Esophagus muscularis mucosa (tissue), 4 donors: ENCODE measurements at regions not wholly inside any gene's neighbourhood (a gene's known extent, or its start where the extent isn't known, plus 50 kb on each side); places are given as distances from the start of the nearest gene placed in this dataset.
"Not testable (repeated sequence)": the region's sequence is repeated elsewhere in the genome, so short reads cannot be mapped to it uniquely, and the experiment has no call there.

ENCODE experiments used
- DNase-seq: peaks from one replicate; pipeline ENCODE4 v3.0.0-alpha.2; 2017; ENCODE audit errors: extremely low spot score
- H3K27ac ChIP-seq, 4 donors: fragments of 200-600 bp; sonication (generic); replicated peaks in 1 of 4; 1 replicate in 3 of 4; 2 replicates in 1 of 4; pipeline ENCODE4 v1.5.1; 2016 to 2019; ENCODE audit warnings: mild to moderate bottlenecking in 1 of 4
- H3K27me3 ChIP-seq, 4 donors: fragments of 200-600 bp; sonication (generic); one replicate each; pipeline versions ENCODE4 v1.5.1 to v1.6.0; 2016 to 2019
- H3K36me3 ChIP-seq, 4 donors: fragments of 200-600 bp; sonication (generic); one replicate each; pipeline ENCODE4 v1.5.1; 2016 to 2019
- H3K4me1 ChIP-seq, 4 donors: fragments of 200-600 bp; sonication (generic); one replicate each; pipeline ENCODE4 v1.5.1; 2016 to 2019
- H3K4me3 ChIP-seq, 4 donors: fragments of 200-600 bp; sonication (generic); 1 replicate in 2 of 4; 2 replicates in 2 of 4; pipeline ENCODE4 v1.5.1; 2016 to 2019; ENCODE audit warnings: mild to moderate bottlenecking in 4 of 4, moderate library complexity in 1 of 4
- H3K9me3 ChIP-seq, 4 donors: fragments of 200-600 bp; sonication (generic); 1 replicate in 3 of 4; 2 replicates in 1 of 4; pipeline ENCODE4 v1.5.1; 2016 to 2019
- EP300 ChIP-seq: sonication (generic); formaldehyde crosslinking; IDR thresholded peaks from one replicate; pipeline ENCODE4 v1.6.1; 2017; ENCODE audit warnings: antibody characterized with exemption
- POLR2A ChIP-seq: fragments of 450-650 bp; IDR thresholded peaks from one replicate; pipeline ENCODE4 v1.6.1; 2017; ENCODE audit warnings: antibody characterized with exemption, moderate library complexity, mild to moderate bottlenecking, low read depth
- POLR2AphosphoS5 ChIP-seq, 2 donors: sonication (generic); formaldehyde crosslinking; IDR thresholded peaks; one replicate each; pipeline ENCODE4 v1.6.1; 2017; ENCODE audit warnings: antibody characterized with exemption in 2 of 2
- WGBS: methylation state at CpG from one replicate; pipeline ENCODE4 v1.1.5; 2018; 5-methylcytosine and 5-hydroxymethylcytosine counted together
- intact Hi-C: fragments of 100-400 bp; cut with DNase I; formaldehyde crosslinking; loops from one replicate; pipeline ENCODE4 v1.15.1; 2023
- TF ChIP-seq, protein P1 (sequence below), 3 experiments: fragments of 200-600 bp in 2 of 3; fragments of 450-650 bp in 1 of 3; sonication (generic) in 2 of 3; IDR thresholded peaks; one replicate each; pipeline ENCODE4 v1.5.1; 2017 to 2019; ENCODE audit warnings: antibody characterized with exemption in 3 of 3, mild to moderate bottlenecking in 2 of 3, moderate library complexity in 1 of 3

DNA sequence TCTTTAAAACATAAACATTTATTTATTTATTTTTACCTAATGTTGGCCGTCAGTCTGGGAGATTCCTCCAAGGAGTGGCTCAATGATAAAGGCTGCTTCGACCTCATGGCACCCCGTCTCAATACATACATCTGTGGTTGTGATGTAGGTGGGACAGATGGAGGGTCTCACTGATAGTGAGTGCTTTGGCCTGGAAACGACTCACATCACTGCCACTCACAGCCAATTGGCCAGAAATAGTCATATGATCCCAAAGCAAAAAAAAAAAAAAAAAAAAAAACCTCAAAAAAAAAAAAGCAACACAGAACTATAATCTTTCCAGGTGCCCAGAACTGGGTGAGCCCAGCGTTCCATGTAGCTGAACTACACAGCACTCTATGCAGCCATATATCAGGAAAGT is 125.4 kb downstream of the PSAT1 start:
- 81% methylated on average over 5 of the region's 5 CpGs for WGBS
- Histone ChIP-seq H3K27me3 (no peaks in the 10 kb centered on the region), H3K4me1 (no peaks in the 10 kb centered on the region), H3K4me3 (no peak overlapping the region), H3K9me3 (no peaks in the 10 kb centered on the region), H3K36me3 (no peaks in the 10 kb centered on the region), H3K27ac (no peak overlapping the region)
- TF ChIP-seq EP300 (no peak), POLR2A (no peak), POLR2AphosphoS5 (IDR thresholded peaks at IDR 0.05) (no peak)
- TF ChIP-seq, protein P1, sequence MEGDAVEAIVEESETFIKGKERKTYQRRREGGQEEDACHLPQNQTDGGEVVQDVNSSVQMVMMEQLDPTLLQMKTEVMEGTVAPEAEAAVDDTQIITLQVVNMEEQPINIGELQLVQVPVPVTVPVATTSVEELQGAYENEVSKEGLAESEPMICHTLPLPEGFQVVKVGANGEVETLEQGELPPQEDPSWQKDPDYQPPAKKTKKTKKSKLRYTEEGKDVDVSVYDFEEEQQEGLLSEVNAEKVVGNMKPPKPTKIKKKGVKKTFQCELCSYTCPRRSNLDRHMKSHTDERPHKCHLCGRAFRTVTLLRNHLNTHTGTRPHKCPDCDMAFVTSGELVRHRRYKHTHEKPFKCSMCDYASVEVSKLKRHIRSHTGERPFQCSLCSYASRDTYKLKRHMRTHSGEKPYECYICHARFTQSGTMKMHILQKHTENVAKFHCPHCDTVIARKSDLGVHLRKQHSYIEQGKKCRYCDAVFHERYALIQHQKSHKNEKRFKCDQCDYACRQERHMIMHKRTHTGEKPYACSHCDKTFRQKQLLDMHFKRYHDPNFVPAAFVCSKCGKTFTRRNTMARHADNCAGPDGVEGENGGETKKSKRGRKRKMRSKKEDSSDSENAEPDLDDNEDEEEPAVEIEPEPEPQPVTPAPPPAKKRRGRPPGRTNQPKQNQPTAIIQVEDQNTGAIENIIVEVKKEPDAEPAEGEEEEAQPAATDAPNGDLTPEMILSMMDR (IDR thresholded peaks at IDR 0.05) = no peak
- no peak for DNase-seq
- intact Hi-C loops = no loop called here

DNA sequence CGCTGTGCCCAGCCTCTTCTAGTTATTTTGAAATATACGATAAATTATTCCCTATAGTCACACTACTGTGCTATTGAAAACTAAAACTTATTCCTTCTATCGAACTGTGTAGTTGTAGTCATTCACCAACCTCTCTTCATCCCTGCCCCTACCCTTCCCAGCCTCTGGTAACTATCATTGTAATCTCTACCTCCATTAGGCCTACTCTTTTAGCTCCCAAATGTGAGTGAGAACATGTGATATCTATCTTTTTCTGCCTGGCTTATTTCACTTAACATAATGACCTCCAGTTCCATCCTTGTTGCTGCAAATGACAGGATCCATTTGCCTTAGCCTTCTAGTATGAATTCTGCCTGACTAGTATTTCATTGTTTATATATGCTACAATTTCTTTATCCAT is 127.4 kb downstream of the PSAT1 start:
- 95% methylated on average over 3 of the region's 3 CpGs for WGBS
- Histone ChIP-seq H3K9me3 (peaks cover 0 to 7% (median 1%) of the 10 kb centered on the region in 4 donors), H3K27me3 (no peaks in the 10 kb centered on the region), H3K27ac (no peak overlapping the region), H3K4me3 (no peak overlapping the region), H3K4me1 (no peaks in the 10 kb centered on the region), H3K36me3 (no peaks in the 10 kb centered on the region)
- intact Hi-C loops = no loop called here
- DNase-seq = no peak
- TF ChIP-seq POLR2AphosphoS5 (IDR thresholded peaks at IDR 0.05) (no peak), EP300 (no peak), POLR2A (no peak)
- TF ChIP-seq, protein P1 (IDR thresholded peaks at IDR 0.05) = no peak

DNA sequence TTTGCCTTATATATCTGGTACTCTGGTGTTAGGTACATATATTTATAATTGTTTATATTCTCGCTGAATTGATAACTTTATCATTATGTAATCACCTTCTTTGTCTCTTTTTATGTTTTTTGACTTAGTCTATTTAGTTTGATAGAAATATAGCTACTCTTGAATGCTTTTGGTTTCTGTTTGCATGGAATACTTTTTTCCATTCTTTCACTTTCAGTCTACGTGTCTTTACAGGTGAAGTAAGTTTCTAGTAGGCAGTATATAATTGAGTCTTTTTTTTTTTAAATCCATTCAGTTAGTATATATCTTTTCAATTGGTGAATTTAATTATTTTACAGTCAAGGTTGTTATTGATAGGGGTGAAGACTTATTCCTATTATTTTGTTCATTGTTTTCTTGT is 131.7 kb downstream of the PSAT1 start:
- no peak overlapping the region for H3K4me3 ChIP-seq
- no peak overlapping the region for H3K27ac ChIP-seq
- H3K4me1 ChIP-seq = no peaks in the 10 kb centered on the region
- TF ChIP-seq POLR2AphosphoS5 (IDR thresholded peaks at IDR 0.05) = no peak
- TF ChIP-seq, protein P1 (IDR thresholded peaks at IDR 0.05) = no peak
- no peak for TF ChIP-seq EP300
- no peak for TF ChIP-seq POLR2A
- no peak for DNase-seq
- H3K27me3 ChIP-seq = no peaks in the 10 kb centered on the region
- peaks cover 0 to 15% (median 10%) of the 10 kb centered on the region in 4 donors for H3K9me3 ChIP-seq
- 83% methylated on average over 2 of the region's 2 CpGs for WGBS
- intact Hi-C loops = no loop called here
- no peaks in the 10 kb centered on the region for H3K36me3 ChIP-seq

GRCh38 chr9:78430387-78430786 is 133.5 kb downstream of the PSAT1 start:
- Histone ChIP-seq H3K27me3 (no peaks in the 10 kb centered on the region), H3K36me3 (no peaks in the 10 kb centered on the region), H3K27ac (no peak overlapping the region), H3K9me3 (peaks cover 0 to 15% (median 10%) of the 10 kb centered on the region in 4 donors), H3K4me3 (no peak overlapping the region), H3K4me1 (no peaks in the 10 kb centered on the region)
- WGBS = 79% methylated on average over 3 of the region's 3 CpGs
- DNase-seq = no peak
- TF ChIP-seq POLR2AphosphoS5 (IDR thresholded peaks at IDR 0.05) (no peak), POLR2A (no peak)
- intact Hi-C loops = no loop called here

- H3K27me3 ChIP-seq, H3K4me1 ChIP-seq, H3K4me3 ChIP-seq, intact Hi-C loops, DNase-seq, H3K36me3 ChIP-seq, H3K27ac ChIP-seq: not testable (repeated sequence)
- WGBS = 93% methylated on average over 6 of the region's 6 CpGs
- H3K9me3 ChIP-seq = peaks cover 0 to 15% (median 10%) of the 10 kb centered on the region in 4 donors
These were observed 134.1 kb downstream of the PSAT1 start for GRCh38 chr9:78431039-78431438.

GRCh38 chr9:78436873-78437272 is 139.9 kb downstream of the PSAT1 start:
- intact Hi-C loops = no loop called here
- Histone ChIP-seq H3K4me3 (no peak overlapping the region), H3K27me3 (no peaks in the 10 kb centered on the region), H3K9me3 (no peaks in the 10 kb centered on the region), H3K4me1 (peaks cover 0 to 16% (median 12%) of the 10 kb centered on the region in 4 donors), H3K36me3 (no peaks in the 10 kb centered on the region), H3K27ac (no peak overlapping the region)
- no peak for TF ChIP-seq EP300
- TF ChIP-seq POLR2A = no peak
- TF ChIP-seq, protein P1 (IDR thresholded peaks at IDR 0.05) = no peak
- WGBS = 79% methylated on average over 2 of the region's 2 CpGs
- no peak for DNase-seq
